Thymus (tissue), 11 donors: ENCODE measurements at regions not wholly inside any gene's neighbourhood (a gene's known extent, or its start where the extent isn't known, plus 50 kb on each side); places are given as distances from the start of the nearest gene placed in this dataset.

Experiments used
- DNase-seq, 9 donors: peaks; one replicate each; pipeline ENCODE4 v3.0.0-alpha.2; 2013; ENCODE audit warnings: low spot score in 9 of 9, low read depth in 6 of 9, missing footprints in 1 of 9
- H3K27ac ChIP-seq, 2 donors: one replicate each; pipeline ENCODE4 v1.5.1; 2013; ENCODE audit warnings: control low read depth in 1 of 2, low read depth in 1 of 2, low read length in 1 of 2, mild to moderate bottlenecking in 1 of 2, moderate library complexity in 1 of 2
- H3K27me3 ChIP-seq, 2 donors: one replicate each; pipeline ENCODE4 v1.5.1; 2013; ENCODE audit warnings: low read length in 1 of 2; ENCODE audit not compliant: control insufficient read depth in 2 of 2, insufficient read depth in 1 of 2
- H3K36me3 ChIP-seq, 2 donors: one replicate each; pipeline ENCODE4 v1.5.1; 2013; ENCODE audit warnings: low read length in 1 of 2, mild to moderate bottlenecking in 1 of 2, moderate library complexity in 1 of 2; ENCODE audit not compliant: control insufficient read depth in 2 of 2, insufficient read depth in 2 of 2
- H3K4me1 ChIP-seq, 2 donors: one replicate each; pipeline ENCODE4 v1.5.1; 2013; ENCODE audit warnings: low read length in 2 of 2; ENCODE audit not compliant: control insufficient read depth in 2 of 2, insufficient read depth in 2 of 2
- H3K4me3 ChIP-seq, 2 donors: one replicate each; pipeline ENCODE4 v1.5.1; 2013; ENCODE audit warnings: low read length in 2 of 2, control low read depth in 1 of 2, mild to moderate bottlenecking in 1 of 2
- H3K9me3 ChIP-seq, 2 donors: one replicate each; pipeline ENCODE4 v1.5.1; 2013; ENCODE audit warnings: low read length in 1 of 2, mild to moderate bottlenecking in 1 of 2; ENCODE audit not compliant: control insufficient read depth in 2 of 2, insufficient read depth in 1 of 2
- WGBS: extraction: QIAGEN DNeasy Blood & Tissue Kit; methylation state at CpG from one replicate; pipeline ENCODE4 v1.1.7; 2013; 5-methylcytosine and 5-hydroxymethylcytosine counted together
- donor health status: healthy.

DNA sequence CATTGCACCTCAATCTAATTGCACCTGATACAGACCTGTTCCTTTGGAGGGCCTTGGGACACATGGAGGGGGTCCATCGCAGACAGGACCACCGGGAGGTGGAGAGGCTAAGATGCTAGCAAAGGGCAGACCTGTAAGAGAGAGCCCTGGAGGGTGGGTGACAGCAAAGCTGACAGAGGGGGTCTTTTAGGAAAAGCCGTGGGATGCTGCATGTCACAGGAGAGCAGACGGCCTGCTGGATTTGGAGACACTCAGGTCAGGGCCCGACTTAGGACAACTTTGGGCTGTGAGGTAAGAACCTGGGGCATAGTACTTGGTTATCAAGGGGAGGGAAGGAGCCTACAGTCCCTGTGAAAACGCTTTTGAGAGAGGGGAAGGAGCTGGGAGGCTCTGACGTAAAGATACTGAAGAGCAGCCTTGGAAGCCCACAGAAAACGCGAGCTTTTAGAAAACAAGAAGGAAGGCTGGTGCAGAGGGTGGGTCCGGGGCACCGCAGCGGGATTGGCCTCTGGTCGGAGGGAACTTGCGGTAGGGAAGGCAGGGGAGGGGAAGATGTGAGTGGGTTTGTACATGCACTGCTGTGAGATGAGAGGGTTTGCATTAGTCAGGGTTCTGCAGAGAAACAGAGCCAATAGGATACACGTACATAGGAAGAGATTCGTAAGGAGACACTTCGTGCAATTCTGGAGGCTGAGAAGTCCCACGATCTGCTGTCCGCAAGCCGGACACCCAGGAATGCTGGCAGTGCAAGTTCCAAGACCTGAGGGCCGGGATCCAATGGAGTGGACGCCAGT is 868.5 kb downstream of the TBC1D22A start:
- Histone ChIP-seq H3K9me3 (peaks cover 0 to 2% of the 10 kb centered on the region in 2 donors), H3K36me3 (no peaks in the 10 kb centered on the region), H3K4me1 (peaks cover 0 to 11% of the 10 kb centered on the region in 2 donors), H3K27ac (no peak overlapping the region), H3K4me3 (no peak overlapping the region), H3K27me3 (peaks cover 0 to 2% of the 10 kb centered on the region in 2 donors)
- DNase-seq = no peak
- WGBS = 87% methylated on average over 22 of the region's 22 CpGs

DNA sequence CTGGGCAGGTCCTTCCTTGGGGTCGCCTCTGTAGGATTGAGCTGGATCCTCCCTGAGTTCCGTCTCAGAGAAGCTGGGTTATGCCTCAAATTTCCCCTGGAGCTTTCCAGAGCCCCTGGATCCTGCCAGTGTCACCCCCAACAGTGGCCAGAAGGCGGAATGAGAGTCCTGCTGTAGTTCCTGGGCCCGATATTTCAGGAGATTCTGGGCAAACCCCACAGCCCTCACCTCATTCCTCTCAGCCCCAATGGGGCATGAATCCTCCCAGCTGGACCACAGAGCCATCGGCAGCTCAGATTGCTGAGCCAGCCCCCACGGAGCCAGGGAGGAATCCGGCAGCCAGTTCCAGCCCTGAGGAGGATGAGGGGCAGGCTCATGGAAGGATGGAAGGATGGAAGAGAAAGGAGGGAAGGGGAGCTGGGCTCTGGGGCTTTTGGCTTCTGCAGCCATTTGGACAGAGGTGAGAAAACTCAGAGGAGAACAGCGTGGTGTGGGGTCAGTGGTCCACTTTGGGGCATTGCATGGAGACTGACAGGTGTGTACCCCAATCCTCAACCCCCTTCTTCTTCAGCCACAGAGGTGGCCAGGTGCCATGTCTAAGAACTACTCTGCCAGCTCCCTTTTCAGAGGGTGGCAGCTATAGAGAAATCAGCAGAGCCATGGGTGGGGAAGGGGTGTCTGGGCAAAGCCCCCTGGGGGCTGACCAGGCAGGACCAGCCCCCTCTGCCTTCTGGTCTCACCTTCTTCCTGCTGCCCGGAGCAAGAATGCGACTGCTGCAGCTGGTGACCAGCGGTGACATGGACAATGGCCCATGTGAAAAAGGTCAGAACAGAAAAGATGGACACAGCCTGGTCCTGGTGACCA is 867.6 kb downstream of the TBC1D22A start:
- Histone ChIP-seq H3K4me1 (peaks cover 0 to 11% of the 10 kb centered on the region in 2 donors), H3K9me3 (peaks cover 0 to 2% of the 10 kb centered on the region in 2 donors), H3K4me3 (no peak overlapping the region), H3K36me3 (no peaks in the 10 kb centered on the region), H3K27me3 (peaks cover 0 to 2% of the 10 kb centered on the region in 2 donors), H3K27ac (no peak overlapping the region)
- 85% methylated on average over 11 of the region's 11 CpGs for WGBS
- no peak for DNase-seq

DNA sequence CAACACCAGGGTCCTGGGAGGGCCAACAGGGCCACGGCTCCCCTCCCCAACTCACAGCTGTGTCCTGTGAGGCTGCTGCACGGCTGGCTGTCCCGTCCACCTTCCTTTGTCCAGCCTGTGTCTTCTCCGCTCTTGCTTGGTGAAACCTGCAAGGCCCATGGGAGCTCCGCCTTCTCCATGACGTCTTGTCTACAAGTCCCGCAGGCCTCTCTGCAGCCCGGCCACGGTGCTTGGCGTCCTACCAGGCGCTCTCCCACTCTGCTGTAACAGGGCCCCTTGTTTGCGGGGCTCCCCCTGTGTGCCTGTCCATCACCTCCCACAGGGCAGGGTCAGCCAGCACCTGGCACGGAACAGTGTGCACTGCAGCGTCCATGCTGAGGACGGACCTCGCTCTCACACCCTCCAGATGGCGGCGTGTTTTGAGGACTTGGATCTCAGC is 866.8 kb downstream of the TBC1D22A start:
- H3K4me3 ChIP-seq = no peak overlapping the region
- H3K27me3 ChIP-seq = peaks cover 0 to 2% of the 10 kb centered on the region in 2 donors
- H3K4me1 ChIP-seq = peaks cover 0 to 11% of the 10 kb centered on the region in 2 donors
- no peaks in the 10 kb centered on the region for H3K36me3 ChIP-seq
- H3K9me3 ChIP-seq = peaks cover 0 to 2% of the 10 kb centered on the region in 2 donors
- DNase-seq = no peak
- H3K27ac ChIP-seq = no peak overlapping the region
- 85% methylated on average over 18 of the region's 18 CpGs for WGBS

DNA sequence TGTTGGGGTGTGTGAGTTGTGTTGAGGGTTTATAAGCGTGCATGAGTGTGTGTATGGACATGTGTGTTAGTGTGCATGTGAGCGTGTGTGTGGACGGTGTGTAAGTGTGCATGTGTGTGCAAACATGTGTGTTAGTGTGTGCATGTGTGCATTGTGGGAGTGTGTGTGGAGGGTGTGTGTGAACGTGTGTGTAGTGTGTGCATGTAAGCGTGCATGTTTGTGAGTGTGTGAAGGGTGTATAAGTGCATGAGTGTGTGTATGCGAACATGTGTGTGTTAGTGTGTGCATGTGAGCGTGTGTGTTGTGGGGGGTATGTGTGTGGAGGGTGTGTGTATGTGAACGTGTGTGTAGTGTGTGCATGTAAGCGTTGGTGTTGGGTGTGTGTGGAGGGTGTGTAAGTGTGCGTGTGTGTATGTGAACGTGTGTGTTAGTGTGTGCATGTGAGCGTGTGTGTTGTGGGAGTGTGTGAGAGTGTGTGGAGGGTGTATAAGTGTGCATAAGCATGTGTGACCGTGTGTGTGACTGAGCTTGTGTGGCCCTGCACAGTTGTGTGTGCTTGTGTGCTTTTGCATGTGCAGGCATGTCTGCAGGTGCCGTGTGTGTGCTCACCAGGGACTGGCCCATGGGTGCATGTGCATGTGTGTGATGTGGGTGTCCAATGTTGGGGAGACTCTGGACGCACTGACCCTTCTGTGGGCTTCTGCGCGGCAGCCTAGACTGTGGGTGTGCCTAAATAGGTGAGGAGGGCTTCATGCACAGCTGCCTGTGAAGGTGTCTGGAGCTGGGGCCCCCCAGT is 866.2 kb downstream of the TBC1D22A start:
- H3K4me3 ChIP-seq = no peak overlapping the region
- no peak overlapping the region for H3K27ac ChIP-seq
- peaks cover 0 to 11% of the 10 kb centered on the region in 2 donors for H3K4me1 ChIP-seq
- no peak for DNase-seq
- 96% methylated on average over 17 of the region's 17 CpGs for WGBS
- peaks cover 0 to 2% of the 10 kb centered on the region in 2 donors for H3K9me3 ChIP-seq
- peaks cover 0 to 2% of the 10 kb centered on the region in 2 donors for H3K27me3 ChIP-seq
- H3K36me3 ChIP-seq = no peaks in the 10 kb centered on the region

DNA sequence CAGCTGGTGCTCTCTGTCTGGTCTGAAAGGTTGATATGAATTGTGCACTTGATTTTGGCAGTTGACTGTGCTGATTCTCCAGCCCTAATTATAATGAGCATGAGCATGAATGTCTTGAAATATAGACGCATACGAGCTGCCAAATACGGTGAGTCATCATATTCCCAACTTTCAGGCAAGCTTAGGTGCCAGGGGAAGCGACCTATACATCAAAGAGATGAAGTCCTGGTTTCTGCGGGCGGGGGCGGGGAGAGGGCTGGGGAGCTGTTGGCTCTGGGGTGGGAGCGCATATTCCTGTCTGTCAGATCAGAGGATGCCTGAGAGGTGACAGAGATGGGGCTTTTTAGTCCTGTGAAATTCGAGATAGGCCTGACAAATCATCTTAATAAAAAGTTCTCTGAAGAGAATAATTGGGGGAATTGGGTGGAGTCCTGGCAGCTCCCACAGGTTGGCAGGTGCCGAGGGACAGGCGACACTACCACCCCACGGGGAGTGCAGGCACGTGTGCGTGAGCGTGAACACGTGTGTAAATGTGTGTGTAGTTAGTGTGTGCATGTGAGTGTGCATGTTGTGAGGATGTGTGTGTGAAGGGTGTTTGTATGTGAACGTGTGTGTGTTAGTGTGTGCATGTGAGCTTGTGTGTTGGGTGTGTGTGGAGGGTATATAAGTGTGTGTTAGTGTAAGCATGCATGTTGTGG is 865.3 kb downstream of the TBC1D22A start:
- no peaks in the 10 kb centered on the region for H3K27me3 ChIP-seq
- peaks cover 0 to 11% of the 10 kb centered on the region in 2 donors for H3K4me1 ChIP-seq

DNA sequence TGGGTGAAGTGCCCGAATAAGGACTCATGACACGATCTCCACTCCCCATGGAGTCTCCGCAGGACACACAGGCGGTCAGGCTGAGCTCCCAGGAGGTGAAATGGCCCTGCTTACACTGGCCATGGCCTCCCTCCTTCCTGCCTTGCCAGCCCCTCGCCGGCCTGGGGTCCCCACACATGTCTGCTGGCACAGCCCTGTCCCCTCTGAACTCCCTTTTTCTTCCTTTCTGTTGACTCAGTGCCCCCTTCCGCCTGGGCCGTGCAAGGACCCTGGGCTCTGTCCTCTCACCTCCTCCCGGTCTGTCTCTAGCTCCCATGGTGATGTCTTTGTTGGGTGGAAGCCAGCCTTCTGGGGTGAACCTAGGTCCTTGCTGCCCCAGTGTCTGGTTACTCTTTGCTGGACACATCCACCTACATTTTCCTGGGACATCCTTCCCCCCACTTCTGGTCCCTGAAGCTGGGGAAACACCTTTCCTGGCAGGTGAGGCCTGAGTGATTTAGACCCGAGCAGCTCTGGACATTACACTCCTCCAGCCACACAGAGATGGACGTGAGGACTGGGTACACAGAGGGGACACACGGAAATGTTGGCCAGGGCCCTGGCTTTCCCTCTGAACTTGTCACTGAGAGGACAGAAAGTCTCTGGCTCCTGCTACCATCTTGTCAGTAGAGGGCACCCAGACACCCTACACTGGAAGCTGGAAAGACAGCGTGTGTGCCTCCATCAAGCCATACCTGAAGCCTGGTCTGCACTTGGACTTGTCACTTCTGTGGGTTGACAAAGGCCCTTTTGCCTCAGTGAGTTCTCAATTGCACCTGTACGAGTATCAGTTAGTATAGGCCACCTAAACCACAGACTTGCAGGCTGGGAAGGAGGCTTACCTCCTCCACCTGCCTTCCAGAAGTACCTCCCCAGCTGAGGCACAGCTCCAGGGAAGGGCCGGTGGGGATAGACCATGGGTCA is 864.3 kb downstream of the TBC1D22A start:
- H3K4me3 ChIP-seq = no peak overlapping the region
- H3K4me1 ChIP-seq = peaks cover 0 to 11% of the 10 kb centered on the region in 2 donors
- H3K9me3 ChIP-seq = peaks cover 0 to 2% of the 10 kb centered on the region in 2 donors
- DNase-seq = peak in 1 of 9 donors; percentile 7
- no peaks in the 10 kb centered on the region for H3K27me3 ChIP-seq
- WGBS = 88% methylated on average over 15 of the region's 15 CpGs
- no peaks in the 10 kb centered on the region for H3K36me3 ChIP-seq
- H3K27ac ChIP-seq = peak overlapping the region in 1 of 2 donors; percentile 51

More for the DNA sequence above, 865.3 kb downstream of the TBC1D22A start:
- H3K27ac ChIP-seq = no peak overlapping the region
- DNase-seq = peak in 1 of 9 donors; percentile 25
- 68% methylated on average over 17 of the region's 17 CpGs for WGBS
- H3K4me3 ChIP-seq = no peak overlapping the region
- peaks cover 0 to 2% of the 10 kb centered on the region in 2 donors for H3K9me3 ChIP-seq
- H3K36me3 ChIP-seq = no peaks in the 10 kb centered on the region

DNA sequence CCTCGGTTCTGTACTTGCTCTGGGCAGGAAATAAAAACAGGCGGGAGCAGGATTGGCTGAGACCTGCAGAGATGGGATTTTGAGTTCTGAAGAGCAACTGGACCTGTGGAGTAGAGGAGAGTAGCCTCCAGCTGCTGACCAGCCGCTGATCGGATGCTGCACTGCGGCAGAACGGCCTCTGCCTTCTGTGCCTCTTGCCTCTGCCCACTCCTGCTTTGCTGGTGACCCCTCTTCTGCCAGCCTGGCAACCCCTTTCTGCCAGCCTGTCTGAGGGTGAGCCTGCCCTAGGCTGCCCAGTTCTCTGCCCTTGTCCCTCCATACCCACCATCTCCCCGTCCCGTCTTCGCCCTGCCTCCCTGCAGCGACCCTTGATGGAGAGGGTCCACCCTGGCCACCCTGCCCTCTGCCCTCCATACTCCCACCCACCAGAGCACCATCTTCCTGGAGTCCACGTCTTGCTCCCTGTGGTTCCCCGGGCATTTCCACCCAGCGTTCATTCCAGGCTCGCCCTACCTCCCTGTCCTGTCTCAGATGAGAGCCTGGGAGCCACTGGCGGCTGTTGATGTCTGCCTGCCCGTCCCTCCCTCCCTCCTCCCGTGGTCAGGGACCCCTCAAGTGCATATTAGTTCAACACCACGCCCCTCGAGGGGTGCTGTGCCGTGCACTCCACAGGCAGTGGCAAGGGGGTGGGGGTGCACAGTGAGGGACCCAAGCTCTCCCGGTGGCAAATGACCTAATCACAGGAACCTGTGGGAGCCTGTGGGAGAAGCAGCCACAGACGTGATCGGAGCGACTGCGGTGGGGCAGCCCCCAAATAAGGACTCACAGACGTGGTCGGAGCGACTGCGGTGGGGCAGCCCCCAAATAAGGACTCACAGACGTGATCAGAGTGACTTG is 863.3 kb downstream of the TBC1D22A start:
- no peaks in the 10 kb centered on the region for H3K27me3 ChIP-seq
- H3K9me3 ChIP-seq = peaks cover 0 to 2% of the 10 kb centered on the region in 2 donors
- H3K4me1 ChIP-seq = peaks cover 0 to 11% of the 10 kb centered on the region in 2 donors
- WGBS = 91% methylated on average over 30 of the region's 30 CpGs
- no peak for DNase-seq
- no peaks in the 10 kb centered on the region for H3K36me3 ChIP-seq
- H3K4me3 ChIP-seq = no peak overlapping the region
- no peak overlapping the region for H3K27ac ChIP-seq
